Ecto neural progenitor cell (in vitro differentiated cells): ENCODE measurements at regions not wholly inside any gene's neighbourhood (a gene's known extent, or its start where the extent isn't known, plus 50 kb on each side); places are given as distances from the start of the nearest gene placed in this dataset.
"Not testable (repeated sequence)": the region's sequence is repeated elsewhere in the genome, so short reads cannot be mapped to it uniquely, and the experiment has no call there.

Experiments
- DNase-seq: peaks from one replicate; pipeline ENCODE4 v3.0.0-alpha.2; 2018; ENCODE audit warnings: low spot score

DNA sequence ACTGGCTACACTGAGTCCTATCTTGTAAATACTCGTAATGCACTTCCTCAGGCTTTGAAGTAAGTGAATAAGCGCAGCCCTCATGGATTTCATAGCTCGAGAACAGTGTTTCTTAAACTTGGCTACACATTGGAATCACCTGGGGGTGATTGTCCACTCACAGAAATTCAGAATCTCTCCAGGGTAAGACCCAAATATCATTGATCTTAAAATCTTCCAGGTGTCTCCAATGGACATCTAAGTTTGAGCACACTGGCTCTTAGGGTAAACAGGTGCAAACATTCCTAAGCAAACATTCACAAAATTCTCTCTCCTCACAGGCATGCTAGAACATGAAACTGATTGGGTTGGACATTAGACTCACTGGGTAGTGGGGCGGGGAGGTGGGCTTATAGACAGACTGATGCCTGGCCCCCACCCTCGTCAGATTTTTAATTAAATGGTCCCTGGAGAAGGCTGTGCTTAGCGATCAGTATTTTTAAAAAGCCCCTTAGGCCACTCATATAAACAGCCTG, 279.7 kb upstream of the TBL1XR1 start:
- DNase-seq = no peak

DNA sequence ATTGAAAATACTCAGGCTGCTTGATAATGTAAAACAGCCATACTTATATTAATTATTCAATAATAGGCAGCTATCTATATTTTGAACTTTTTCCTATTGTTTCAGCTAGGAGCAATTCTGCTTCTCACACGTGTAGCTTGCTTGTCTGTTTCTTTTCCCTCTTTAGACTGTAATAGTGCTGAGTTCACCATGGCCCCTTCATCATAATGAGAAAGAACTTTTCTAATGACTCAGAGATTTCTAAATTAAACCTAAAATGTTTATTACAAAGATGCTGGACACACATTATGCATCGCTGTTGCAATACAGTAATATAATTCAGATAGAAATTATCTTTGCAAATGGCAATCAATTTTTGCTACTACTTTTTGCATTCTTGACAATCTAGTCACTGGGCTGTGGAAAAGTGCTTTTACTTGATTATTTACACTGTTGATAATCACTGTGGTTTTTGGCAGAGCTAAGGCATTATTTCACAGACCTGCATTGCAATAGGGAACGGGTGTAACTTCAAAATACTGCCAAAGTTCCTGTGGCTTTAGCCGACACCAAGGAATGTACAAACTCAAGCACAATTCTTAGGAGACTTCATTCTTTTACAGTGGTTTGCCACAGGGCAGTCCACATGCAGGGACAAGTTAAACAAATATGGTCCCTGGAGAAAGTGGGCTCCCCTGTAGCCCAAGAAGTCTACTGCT, 281.0 kb upstream of the TBL1XR1 start:
- no peak for DNase-seq

- no peak for DNase-seq
These were observed 282.3 kb upstream of the TBL1XR1 start for GRCh38 chr3:177479630-177480029.

DNA sequence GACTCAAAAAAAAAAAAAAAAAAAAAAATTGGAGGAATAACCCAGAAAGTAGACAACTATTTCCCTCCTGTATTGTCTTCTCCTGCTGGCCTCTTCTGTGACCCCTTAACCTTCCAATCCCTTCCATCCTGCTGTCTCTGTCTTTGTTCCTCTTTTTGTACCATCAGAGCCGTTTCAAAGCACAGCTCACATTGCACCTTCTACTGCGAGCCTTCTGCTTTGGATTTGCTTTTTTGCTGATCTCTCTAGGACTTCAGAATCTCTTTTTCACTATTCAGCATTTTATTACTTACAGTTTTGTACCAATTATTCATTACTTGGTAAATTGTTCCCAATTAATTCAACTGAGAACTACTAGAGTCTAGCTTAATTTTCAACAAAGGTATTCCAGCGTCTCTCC, 284.0 kb upstream of the TBL1XR1 start:
- DNase-seq = no peak

DNA sequence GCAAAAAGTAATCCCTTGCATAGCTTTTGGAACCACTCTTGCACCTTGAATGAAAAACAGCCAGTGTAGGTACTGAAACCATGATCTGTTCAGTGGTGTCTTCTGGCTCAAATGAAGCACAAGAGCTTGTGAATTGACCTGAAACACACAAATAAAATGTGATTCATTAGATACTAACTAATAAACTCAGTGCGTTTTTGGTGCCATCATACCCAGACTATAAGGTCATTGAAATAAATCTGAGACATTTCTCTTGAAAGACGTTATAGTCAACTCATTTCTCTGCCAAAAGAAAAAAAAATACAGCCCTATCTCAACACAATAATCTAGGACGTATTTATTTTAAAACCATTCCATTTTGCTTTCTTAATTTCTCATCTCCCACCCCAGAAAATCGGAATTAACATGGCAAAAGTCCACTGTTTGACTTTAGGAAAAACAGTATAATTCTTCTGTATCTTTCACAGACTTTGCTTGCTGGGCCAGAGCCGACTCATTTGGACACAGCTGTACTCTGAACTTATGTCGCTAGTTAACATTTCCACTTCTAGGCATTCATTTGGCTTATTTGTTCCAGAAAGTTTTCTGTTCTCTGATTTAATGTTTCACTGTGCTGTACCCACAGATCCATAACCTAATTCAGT, 284.9 kb upstream of the TBL1XR1 start:
- no peak for DNase-seq

- DNase-seq = peak; percentile 57
These were observed 286.1 kb upstream of the TBL1XR1 start for GRCh38 chr3:177483182-177483967.

DNA sequence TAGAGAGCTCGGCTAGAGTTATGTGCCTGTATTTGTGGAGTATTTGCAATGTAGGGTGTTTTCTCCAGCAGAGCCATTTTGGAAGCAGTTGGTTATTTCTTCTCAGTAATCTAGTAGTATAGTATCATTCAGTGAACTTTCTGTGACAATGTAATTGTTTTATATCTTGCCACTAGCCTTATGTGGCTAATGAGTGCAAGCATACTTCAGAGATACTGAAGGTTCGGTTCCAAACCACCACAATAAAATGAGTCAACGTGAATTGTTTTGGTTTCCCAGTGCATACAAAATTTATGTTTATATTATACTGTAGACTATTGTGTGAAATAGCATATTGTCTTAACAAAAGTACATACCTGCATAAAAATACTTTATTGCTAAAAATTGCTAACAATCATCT, 286.9 kb upstream of the TBL1XR1 start:
- no peak for DNase-seq

- DNase-seq = no peak
These were observed 287.6 kb upstream of the TBL1XR1 start for GRCh38 chr3:177484926-177485325.

- no peak for DNase-seq
These were observed 290.4 kb upstream of the TBL1XR1 start for GRCh38 chr3:177487635-177488186.

DNA sequence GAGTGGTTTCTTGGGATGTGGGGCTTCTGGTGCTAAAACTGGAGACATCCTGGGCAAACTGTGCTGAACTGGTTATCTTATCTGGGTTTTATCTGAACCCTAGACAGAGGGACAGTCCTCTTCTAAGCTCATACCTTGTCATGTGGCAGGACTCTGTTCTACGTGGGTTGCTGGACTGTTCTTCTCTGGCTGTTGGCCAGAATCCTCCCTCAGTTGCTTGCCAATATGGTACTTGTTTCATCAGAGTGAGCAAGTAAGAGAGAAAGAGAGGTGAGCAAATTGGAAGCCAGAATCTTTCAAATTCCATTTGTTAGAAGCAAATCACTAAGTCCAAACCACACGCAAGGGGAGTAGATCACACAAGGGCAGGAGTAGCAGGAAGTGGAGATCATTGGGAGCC, 291.5 kb upstream of the TBL1XR1 start:
- no peak for DNase-seq

DNA sequence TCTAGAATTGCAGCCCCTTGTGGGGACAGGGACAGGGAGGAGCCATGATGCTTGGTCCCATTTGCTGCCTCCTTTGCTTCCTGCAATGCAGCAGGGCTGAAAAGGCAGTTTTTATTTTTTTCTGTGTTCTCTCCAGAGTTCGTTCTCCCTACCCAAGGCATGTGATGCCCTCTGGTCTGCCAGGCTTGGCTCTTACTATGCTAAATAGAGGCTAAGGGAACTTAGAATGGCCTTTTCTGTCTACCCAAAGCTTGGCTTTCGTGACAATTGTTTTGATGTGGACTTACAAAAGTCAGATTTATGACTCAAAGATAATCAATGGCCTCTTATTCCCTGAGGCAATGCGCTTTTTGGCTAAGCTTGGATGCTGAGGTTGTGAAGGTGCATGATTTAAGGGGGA, 293.3 kb upstream of the TBL1XR1 start:
- DNase-seq = no peak

DNA sequence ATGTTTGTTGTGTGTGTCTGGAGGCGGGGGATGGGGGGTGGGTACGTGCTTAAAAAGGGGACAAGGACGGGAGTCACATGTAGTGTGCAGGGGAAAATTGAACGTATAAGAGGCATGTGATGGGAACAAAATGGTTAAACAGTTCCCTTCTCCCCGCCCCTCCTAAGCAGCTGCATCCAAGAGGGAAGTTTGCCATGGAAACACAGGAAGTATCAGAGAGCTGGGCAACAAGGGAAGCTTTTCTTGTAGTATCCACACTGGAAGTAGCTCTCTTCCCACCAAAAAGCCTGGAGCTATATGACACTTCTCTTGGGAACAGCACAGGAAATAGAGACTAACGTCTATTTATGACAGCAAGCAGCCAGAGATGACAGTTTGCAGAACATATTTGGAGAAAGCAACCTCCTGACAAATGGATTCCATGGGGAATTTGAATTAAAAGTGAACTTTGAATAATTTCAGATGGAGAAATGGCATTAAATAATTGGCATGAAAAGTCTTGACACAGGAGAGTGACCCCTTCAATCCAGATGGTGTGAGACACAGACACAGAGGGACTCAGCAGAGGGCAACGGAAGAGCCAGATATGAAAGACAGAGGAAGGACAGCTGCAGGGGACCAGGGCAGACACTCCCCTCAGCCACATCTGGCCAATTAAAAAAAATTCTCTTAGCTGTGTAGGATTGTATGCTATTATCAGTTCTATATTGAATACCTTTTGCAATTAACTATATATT, 294.2 kb upstream of the TBL1XR1 start:
- no peak for DNase-seq

GRCh38 chr3:177493091-177493490, 295.8 kb upstream of the TBL1XR1 start:
- no peak for DNase-seq

DNA sequence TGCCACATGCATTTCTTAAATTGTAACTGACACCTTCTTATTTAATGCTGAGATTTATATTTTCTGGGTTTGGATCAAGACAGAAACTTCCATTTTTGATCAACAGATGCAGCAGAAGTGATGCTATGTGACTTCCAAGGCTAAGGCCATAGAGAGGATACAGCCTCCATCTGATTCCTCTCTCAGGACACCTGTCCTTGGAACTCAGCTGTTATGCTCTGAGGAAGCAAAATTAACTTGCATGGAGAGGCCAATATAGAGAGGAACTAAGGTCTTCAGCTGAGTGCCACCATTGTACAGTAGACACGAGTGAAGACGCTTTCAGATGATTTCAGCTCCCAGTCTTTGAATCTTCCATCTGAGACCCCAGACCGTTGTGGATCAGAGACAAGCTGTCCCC, 296.9 kb upstream of the TBL1XR1 start:
- DNase-seq = no peak

GRCh38 chr3:177495566-177495965, 298.3 kb upstream of the TBL1XR1 start:
- no peak for DNase-seq

- DNase-seq = no peak
These were observed 301.0 kb upstream of the TBL1XR1 start for GRCh38 chr3:177498037-177498857.

- DNase-seq = not testable (repeated sequence)
These were observed 301.8 kb upstream of the TBL1XR1 start for GRCh38 chr3:177499039-177499438.

GRCh38 chr3:177499779-177500423, 302.6 kb upstream of the TBL1XR1 start:
- DNase-seq = no peak

GRCh38 chr3:177510693-177511216, 313.5 kb upstream of the TBL1XR1 start:
- DNase-seq = no peak
